GM21529 (cell line): ENCODE measurements at regions not wholly inside any gene's neighbourhood (a gene's known extent, or its start where the extent isn't known, plus 50 kb on each side); places are given as distances from the start of the nearest gene placed in this dataset.
A peak's percentile ranks its signal among the peaks of the same experiment; 100 is the strongest.

Source experiments
- ATAC-seq: cut with Tn5 transposase; IDR thresholded peaks from one replicate; pipeline ENCODE4 v1.9.1; 2021; ENCODE audit not compliant: unreplicated experiment

DNA sequence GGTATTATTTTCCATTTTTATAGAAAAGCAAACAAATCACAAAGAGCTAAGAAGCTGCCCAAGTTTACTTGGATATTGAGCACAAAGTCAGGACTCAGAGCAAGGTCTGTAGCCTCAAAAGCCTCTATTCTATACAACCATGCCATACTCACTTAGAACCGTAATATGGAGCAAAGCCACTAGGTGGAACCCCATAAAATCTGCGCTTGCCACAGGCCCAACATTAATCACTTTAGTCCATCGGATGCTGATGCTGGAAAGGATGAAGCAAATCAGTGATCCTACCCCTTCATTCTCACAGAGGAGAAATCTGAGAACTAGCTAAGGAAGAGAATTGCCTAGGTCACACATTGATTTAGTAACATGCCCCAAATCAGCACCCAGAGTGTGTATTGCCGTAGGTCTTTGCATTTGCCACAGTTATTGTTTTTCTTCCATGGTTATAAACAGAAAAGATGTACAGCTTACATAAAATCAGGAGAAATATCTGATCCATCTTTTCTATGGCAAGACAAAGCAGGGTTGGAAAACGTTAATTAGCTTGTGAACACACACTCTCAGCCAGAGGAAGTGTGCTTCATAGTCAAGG lies 56.7 kb upstream of the RAB38 start:
- peak; percentile 98 for ATAC-seq

DNA sequence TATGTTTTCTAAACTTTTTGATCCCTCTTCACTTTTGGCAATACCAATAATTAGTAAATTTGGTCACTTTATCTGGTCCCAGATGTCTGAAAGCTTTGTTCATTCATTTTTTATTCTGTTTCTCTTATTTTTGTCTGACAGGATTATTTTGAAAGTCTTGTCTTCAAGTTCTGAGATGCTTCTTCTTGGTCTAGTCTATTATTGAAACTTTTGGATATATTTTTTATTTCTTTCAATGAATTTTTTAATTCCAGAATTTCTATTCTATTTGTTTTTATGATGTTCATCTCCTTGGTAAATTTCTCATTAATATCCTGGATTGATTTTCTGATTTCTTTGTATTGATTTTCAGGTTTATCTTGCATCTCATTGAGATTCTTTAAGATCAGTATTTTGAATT lies 54.1 kb upstream of the RAB38 start:
- ATAC-seq = no peak
